OCI-LY1 (cell line): ENCODE measurements at regions not wholly inside any gene's neighbourhood (a gene's known extent, or its start where the extent isn't known, plus 50 kb on each side); places are given as distances from the start of the nearest gene placed in this dataset.

Experiments used
- H2AFZ ChIP-seq: fragments of 200-600 bp; sonication (generic), shearing (Covaris generic); 2 replicates; pipeline ENCODE4 v1.6.0; 2014; ENCODE audit warnings: antibody characterized with exemption, mild to moderate bottlenecking, low read length
- H3F3A ChIP-seq: fragments of 200-600 bp; sonication (generic), shearing (Covaris generic); 2 replicates; pipeline ENCODE4 v1.6.0; 2014; ENCODE audit warnings: mild to moderate bottlenecking, antibody characterized with exemption, low read length, moderate library complexity; ENCODE audit not compliant: insufficient read depth
- H3K27ac ChIP-seq: fragments of 200-600 bp; sonication (generic); 2 replicates; pipeline ENCODE4 v1.5.1; 2014; ENCODE audit warnings: low read length, mixed run types, mild to moderate bottlenecking, low read depth; ENCODE audit not compliant: poor library complexity, severe bottlenecking
- H3K27me3 ChIP-seq: fragments of 200-600 bp; sonication (generic); 2 replicates; pipeline ENCODE4 v1.6.0; 2014; ENCODE audit warnings: antibody characterized with exemption, mild to moderate bottlenecking, low read length, moderate library complexity; ENCODE audit not compliant: insufficient read depth
- H3K36me3 ChIP-seq: fragments of 200-600 bp; sonication (generic); 2 replicates; pipeline ENCODE4 v1.6.1; 2014; ENCODE audit warnings: mild to moderate bottlenecking, antibody characterized with exemption, low read length, moderate library complexity, mixed read lengths; ENCODE audit not compliant: insufficient read depth
- H3K4me1 ChIP-seq: fragments of 200-600 bp; sonication (generic); 2 replicates; pipeline ENCODE4 v1.5.1; 2014; ENCODE audit warnings: mild to moderate bottlenecking, low read length, moderate library complexity; ENCODE audit not compliant: insufficient read depth, severe bottlenecking
- H3K4me2 ChIP-seq: fragments of 200-600 bp; sonication (generic), shearing (Covaris generic); 2 replicates; pipeline ENCODE4 v1.6.1; 2014; ENCODE audit warnings: low read length
- H3K4me3 ChIP-seq: fragments of 200-600 bp; sonication (generic); 2 replicates; pipeline ENCODE4 v1.5.1; 2014; ENCODE audit warnings: low read length, low read depth, mild to moderate bottlenecking, mixed read lengths; ENCODE audit not compliant: poor library complexity, severe bottlenecking
- H3K79me2 ChIP-seq: fragments of 200-600 bp; shearing (Covaris generic); 2 replicates; pipeline ENCODE4 v1.6.1; 2016; ENCODE audit warnings: mixed run types, low read length, mixed read lengths; ENCODE audit not compliant: insufficient read depth
- H3K9ac ChIP-seq: fragments of 200-600 bp; sonication (generic), shearing (Covaris generic); 2 replicates; pipeline ENCODE4 v1.6.1; 2014; ENCODE audit warnings: mild to moderate bottlenecking, low read length, mixed read lengths
- H3K9me2 ChIP-seq: fragments of 200-600 bp; sonication (generic), shearing (Covaris generic); 2 replicates; pipeline ENCODE4 v1.6.1; 2014; ENCODE audit warnings: low read depth, mild to moderate bottlenecking, low read length, mixed read lengths
- H3K9me3 ChIP-seq: fragments of 200-600 bp; shearing (Covaris generic); 2 replicates; pipeline ENCODE4 v1.6.1; 2014; ENCODE audit warnings: low read length, mixed read lengths
- H4K20me1 ChIP-seq: fragments of 200-600 bp; sonication (generic), shearing (Covaris generic); 2 replicates; pipeline ENCODE4 v1.6.0; 2016; ENCODE audit warnings: mild to moderate bottlenecking, low read length; ENCODE audit not compliant: insufficient read depth
- CTCF ChIP-seq: fragments of 200-600 bp; sonication (generic), shearing (Covaris generic); IDR thresholded peaks from 2 replicates; pipeline ENCODE4 v1.5.1; 2017; ENCODE audit warnings: mild to moderate bottlenecking, antibody characterized with exemption, low read length, moderate library complexity, mixed read lengths
- EZH2 ChIP-seq: fragments of 200-600 bp; sonication (generic), shearing (Covaris generic); IDR thresholded peaks from 2 replicates; pipeline ENCODE4 v1.8.0; 2017; ENCODE audit warnings: borderline replicate concordance, mixed run types, mild to moderate bottlenecking, antibody characterized with exemption, low read length, moderate library complexity, mixed read lengths

- Histone ChIP-seq H3K27me3 (no peaks in the 10 kb centered on the region), H3K36me3 (no peaks in the 10 kb centered on the region), H3K27ac (no peak overlapping the region), H3K9me2 (no peaks in the 10 kb centered on the region), H3K4me2 (no peak overlapping the region), H3K4me1 (no peaks in the 10 kb centered on the region), H2AFZ (no peak overlapping the region), H3K79me2 (no peaks in the 10 kb centered on the region), H3K4me3 (no peak overlapping the region), H3K9me3 (no peaks in the 10 kb centered on the region), H4K20me1 (no peaks in the 10 kb centered on the region), H3K9ac (no peak overlapping the region), H3F3A (no peaks in the 10 kb centered on the region)
- no peak for TF ChIP-seq CTCF
- TF ChIP-seq EZH2, result no peak
These were observed 186.5 kb upstream of the GAP43 start for GRCh38 chr3:115436767-115437301.

GRCh38 chr3:115438799-115439198, 184.5 kb upstream of the GAP43 start:
- Histone ChIP-seq H3F3A (no peaks in the 10 kb centered on the region), H3K4me3 (no peak overlapping the region), H3K27ac (no peak overlapping the region), H3K9me2 (no peaks in the 10 kb centered on the region), H3K36me3 (no peaks in the 10 kb centered on the region), H3K9me3 (no peaks in the 10 kb centered on the region), H2AFZ (no peak overlapping the region), H4K20me1 (no peaks in the 10 kb centered on the region), H3K9ac (no peak overlapping the region), H3K4me1 (no peaks in the 10 kb centered on the region), H3K79me2 (no peaks in the 10 kb centered on the region), H3K4me2 (no peak overlapping the region), H3K27me3 (no peaks in the 10 kb centered on the region)
- no peak for TF ChIP-seq EZH2
- TF ChIP-seq CTCF, result no peak

- TF ChIP-seq CTCF (no peak), EZH2 (no peak)
- no peak overlapping the region for H2AFZ ChIP-seq
- H3K79me2 ChIP-seq, result no peaks in the 10 kb centered on the region
- H3K27me3 ChIP-seq, result no peaks in the 10 kb centered on the region
- no peaks in the 10 kb centered on the region for H3K4me1 ChIP-seq
- H4K20me1 ChIP-seq, result no peaks in the 10 kb centered on the region
- H3K4me2 ChIP-seq, result no peak overlapping the region
- no peaks in the 10 kb centered on the region for H3F3A ChIP-seq
- no peak overlapping the region for H3K27ac ChIP-seq
- H3K9me2 ChIP-seq, result no peaks in the 10 kb centered on the region
- no peaks in the 10 kb centered on the region for H3K36me3 ChIP-seq
- no peak overlapping the region for H3K9ac ChIP-seq
- no peaks in the 10 kb centered on the region for H3K9me3 ChIP-seq
- no peak overlapping the region for H3K4me3 ChIP-seq
These were observed 177.8 kb upstream of the GAP43 start for GRCh38 chr3:115445559-115445958.
